ENCODE measurements at regions not wholly inside any gene's neighbourhood (a gene's known extent, or its start where the extent isn't known, plus 50 kb on each side); places are given as distances from the start of the nearest gene placed in this dataset.

- H3K4me3 ChIP-seq (ENCODE audit: low read depth, low read length) = no peak overlapping the region
- no peak for TF ChIP-seq CTCF (IDR thresholded peaks at IDR 0.05; ENCODE audit: borderline replicate concordance, insufficient read depth, low read depth, low read length)
Measured at GRCh38 chr22:49678137-49678841, 149.4 kb downstream of the BRD1 start.

- no peak overlapping the region for H3K4me3 ChIP-seq (ENCODE audit: low read depth, low read length)
Measured at GRCh38 chr22:49677495-49677889, 150.2 kb downstream of the BRD1 start.

GRCh38 chr22:49676783-49677494, 150.7 kb downstream of the BRD1 start:
- H3K4me3 ChIP-seq (ENCODE audit: low read depth, low read length) = no peak overlapping the region
- no peak for TF ChIP-seq CTCF (IDR thresholded peaks at IDR 0.05; ENCODE audit: borderline replicate concordance, insufficient read depth, low read depth, low read length)

More at GRCh38 chr22:49677495-49677889, 150.2 kb downstream of the BRD1 start:
- no peak for TF ChIP-seq CTCF (IDR thresholded peaks at IDR 0.05; ENCODE audit: borderline replicate concordance, insufficient read depth, low read depth, low read length)

- no peak for TF ChIP-seq CTCF (IDR thresholded peaks at IDR 0.05; ENCODE audit: borderline replicate concordance, insufficient read depth, low read depth, low read length)
- H3K4me3 ChIP-seq (ENCODE audit: low read depth, low read length) = no peak overlapping the region
Measured at GRCh38 chr22:49676230-49676629, 151.4 kb downstream of the BRD1 start.

GRCh38 chr22:49674479-49675050, 153.1 kb downstream of the BRD1 start:
- TF ChIP-seq CTCF (IDR thresholded peaks at IDR 0.05; ENCODE audit: borderline replicate concordance, insufficient read depth, low read depth, low read length) = no peak
- H3K4me3 ChIP-seq (ENCODE audit: low read depth, low read length) = no peak overlapping the region

GRCh38 chr22:49673048-49673447, 154.6 kb downstream of the BRD1 start:
- TF ChIP-seq CTCF (IDR thresholded peaks at IDR 0.05; ENCODE audit: borderline replicate concordance, insufficient read depth, low read depth, low read length) = no peak
- H3K4me3 ChIP-seq (ENCODE audit: low read depth, low read length) = no peak overlapping the region
